Heart left ventricle (tissue), 13 donors: ENCODE measurements at regions not wholly inside any gene's neighbourhood (a gene's known extent, or its start where the extent isn't known, plus 50 kb on each side); places are given as distances from the start of the nearest gene placed in this dataset.

Experiments used
- CTCF ChIP-seq, 12 donors: fragments of 200-600 bp; sonication (generic) in 4 of 12; IDR thresholded peaks; one replicate each; pipeline versions ENCODE4 v1.5.0 to v1.8.0; 2018 to 2022; ENCODE audit warnings: antibody characterized with exemption in 12 of 12, mild to moderate bottlenecking in 5 of 12
- POLR2A ChIP-seq, 2 donors: fragments of 450-650 bp; IDR thresholded peaks; one replicate each; pipeline ENCODE4 v1.6.1; 2017; ENCODE audit warnings: antibody characterized with exemption in 2 of 2, mild to moderate bottlenecking in 2 of 2, moderate library complexity in 2 of 2
- donor health status: ischemic (EF 13 %, LVEDD 7.1; RV severe dilation, severe dysfunction).
- donor health status: DM: no; HTN: yes; CAD: no.
- donor health status: DM: no; HTN: no; CAD: no.
- donor health status: ischemic (EF 25% LVEDD 6.9; RV normal size, moderate dysfunction).
- donor health status: ischemic (EF 25% LVEDD 5.7; RV mildly dilated, moderate dysfunction).
- donor health status: ischemic (EF 35%, LVEDD 5.7; RV mildly dilated, moderate dysfunction).
- donor health status: nonischemic (EF 11% LVEDD 7.7; RV severe dilation, severe dysfunction).
- donor health status: DM: yes; HTN: yes; CAD: no.
- donor health status: PGD.
- donor health status: ischemic (EF 29% LVEDD 5.4; RV normal size, mild dysfunction).
- donor health status: nonischemic (EF 23%, LVEDD 6.1; RV moderate dilation, normal function).

GRCh38 chr4:124096290-124096689 lies 616.2 kb downstream of the ANKRD50 start:
- TF ChIP-seq CTCF (IDR thresholded peaks at IDR 0.05) (no peak), POLR2A (IDR thresholded peaks at IDR 0.05) (no peak)
